ENCODE measurements at regions not wholly inside any gene's neighbourhood (a gene's known extent, or its start where the extent isn't known, plus 50 kb on each side); places are given as distances from the start of the nearest gene placed in this dataset.
A peak's percentile ranks its signal among the peaks of the same experiment; 100 is the strongest.

- WGBS, 4 donors: 48 to 59% (median 51%) methylated on average over 6 of the region's 6 CpGs
- H3K36me3 ChIP-seq: no peaks in the 10 kb centered on the region
- no peaks in the 10 kb centered on the region for H3K27me3 ChIP-seq
- intact Hi-C loops (cut with DNase I): loop anchor here in 2 of 10 donors (5.0 to 10.0 kb wide), 3 partner anchors 239 to 269 kb away; no protein-coding TSS in a partner anchor
- peak overlapping the region in 6 of 12 donors; percentile 6 to 65 (median 30) for H3K27ac ChIP-seq
- H3K4me3 ChIP-seq: no peak overlapping the region
- no peak for TF ChIP-seq CTCF (IDR thresholded peaks at IDR 0.05)
- TF ChIP-seq POLR2A (IDR thresholded peaks at IDR 0.05): no peak
- ATAC-seq (peak in 3 of 4 donors; percentile 38 to 72 (median 71)), DNase-seq (peak in 4 of 5 donors; percentile 63 to 82 (median 73))
- peaks cover 5 to 67% (median 38%) of the 10 kb centered on the region in 12 donors for H3K4me1 ChIP-seq
- no peaks in the 10 kb centered on the region for H3K9me3 ChIP-seq
These were observed 345.4 kb upstream of the GATB start for GRCh38 chr4:152106113-152106763.

DNA sequence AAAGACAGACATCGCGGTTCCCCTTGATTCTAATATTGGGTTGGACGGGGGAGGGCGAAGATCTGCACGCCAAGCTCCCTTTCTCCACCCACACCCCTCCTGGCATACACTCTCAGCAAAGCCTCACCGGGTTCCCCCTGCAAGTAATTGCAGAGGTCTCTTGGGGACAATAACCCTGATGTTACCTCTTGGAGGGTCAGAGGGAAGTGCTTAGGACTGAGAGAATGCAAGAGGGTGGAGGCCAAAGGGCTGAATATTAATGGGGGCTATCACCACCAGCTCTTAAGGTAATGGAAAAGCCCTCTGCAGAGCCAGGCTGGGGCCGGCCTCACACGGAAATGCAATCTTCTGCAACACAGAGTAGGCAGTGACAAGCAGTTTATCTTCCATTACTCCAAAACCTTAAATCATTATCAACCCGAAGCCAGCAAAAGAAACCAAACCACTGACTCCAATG lies 344.1 kb upstream of the GATB start:
- TF ChIP-seq CTCF (IDR thresholded peaks at IDR 0.05) (no peak), POLR2A (IDR thresholded peaks at IDR 0.05) (no peak)
- ATAC-seq: no peak
- Histone ChIP-seq H3K27me3 (no peaks in the 10 kb centered on the region), H3K4me3 (no peak overlapping the region), H3K9me3 (no peaks in the 10 kb centered on the region), H3K36me3 (no peaks in the 10 kb centered on the region), H3K27ac (no peak overlapping the region), H3K4me1 (peaks cover 0 to 66% (median 26%) of the 10 kb centered on the region in 12 donors)
- intact Hi-C loops (cut with DNase I): loop anchor here in 2 of 10 donors (5.0 to 10.0 kb wide), 3 partner anchors 240 to 270 kb away; no protein-coding TSS in a partner anchor
- WGBS, 4 donors: 65 to 76% (median 70%) methylated on average over 9 of the region's 9 CpGs
- no peak for DNase-seq

- H3K36me3 ChIP-seq: no peaks in the 10 kb centered on the region
- H3K4me3 ChIP-seq: no peak overlapping the region
- H3K27ac ChIP-seq: no peak overlapping the region
- DNase-seq (no peak), ATAC-seq (no peak)
- peaks cover 0 to 65% (median 23%) of the 10 kb centered on the region in 12 donors for H3K4me1 ChIP-seq
- TF ChIP-seq POLR2A (IDR thresholded peaks at IDR 0.05) (no peak), CTCF (IDR thresholded peaks at IDR 0.05) (no peak)
- 80 to 89% (median 82%) methylated on average over 8 of the region's 8 CpGs for WGBS, 4 donors
- no peaks in the 10 kb centered on the region for H3K27me3 ChIP-seq
- no peaks in the 10 kb centered on the region for H3K9me3 ChIP-seq
- intact Hi-C loops (cut with DNase I): loop anchor here in 1 of 10 donors (10.0 kb wide), 2 partner anchors 240 to 270 kb away; no protein-coding TSS in a partner anchor
These were observed 343.5 kb upstream of the GATB start for GRCh38 chr4:152104356-152104755.

DNA sequence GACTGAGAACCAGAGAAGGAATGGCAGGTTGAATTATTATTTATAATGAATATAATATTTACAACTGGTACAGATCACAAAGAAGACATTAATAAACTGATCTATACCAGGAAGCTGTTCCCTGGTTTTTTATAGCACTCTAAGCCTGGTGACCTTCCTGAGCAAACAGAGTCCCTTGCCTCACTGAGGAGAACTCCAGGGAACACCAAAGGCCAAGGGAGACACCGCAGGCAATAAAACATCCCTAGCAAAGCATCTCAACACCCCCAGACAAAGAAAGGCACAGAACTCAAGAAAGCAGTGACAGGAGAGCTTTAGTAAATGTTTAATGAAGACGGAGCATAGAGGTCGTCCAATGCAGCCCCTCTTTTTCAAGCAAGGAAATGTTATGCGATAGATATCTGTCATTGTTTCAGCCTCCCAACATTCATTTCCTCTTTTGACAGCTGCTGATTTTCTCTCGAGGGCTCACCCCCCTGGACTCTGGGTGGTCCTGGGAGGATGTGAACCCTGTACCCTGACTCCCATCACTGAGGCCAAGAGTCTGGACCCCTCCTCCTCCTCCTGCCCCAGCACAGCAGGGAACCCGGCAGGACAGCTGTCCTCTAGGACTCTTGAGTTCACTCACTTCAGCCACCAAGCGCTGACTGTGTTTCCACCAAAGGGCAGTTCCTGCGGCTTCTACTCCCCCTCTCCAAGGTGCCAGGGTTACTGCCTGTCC lies 342.5 kb upstream of the GATB start:
- DNase-seq (no peak), ATAC-seq (no peak)
- Histone ChIP-seq H3K36me3 (no peaks in the 10 kb centered on the region), H3K4me3 (no peak overlapping the region), H3K9me3 (no peaks in the 10 kb centered on the region), H3K27me3 (no peaks in the 10 kb centered on the region), H3K4me1 (peaks cover 0 to 69% (median 19%) of the 10 kb centered on the region in 12 donors), H3K27ac (peak overlapping the region in 1 of 12 donors; percentile 89)
- TF ChIP-seq CTCF (IDR thresholded peaks at IDR 0.05) (no peak), POLR2A (IDR thresholded peaks at IDR 0.05) (no peak)
- intact Hi-C loops (cut with DNase I): loop anchor here in 1 of 10 donors (10.0 kb wide), 2 partner anchors 241 to 271 kb away; no protein-coding TSS in a partner anchor
- 64 to 71% (median 66%) methylated on average over 8 of the region's 8 CpGs for WGBS, 4 donors
